Kidney (tissue), 13 donors: ENCODE measurements at regions not wholly inside any gene's neighbourhood (a gene's known extent, or its start where the extent isn't known, plus 50 kb on each side); places are given as distances from the start of the nearest gene placed in this dataset.

Experiments
- DNase-seq, 5 donors: peaks; one replicate each; pipeline ENCODE4 v3.0.0-alpha.2; 2013 to 2020
- FAIRE-seq: peaks from 2 replicates; lab custom pipeline; 2012; peaks lifted over from hg19 to GRCh38; lab: Jason Lieb, UNC
- H3K27ac ChIP-seq, 2 donors: one replicate each; pipeline ENCODE4 v1.7.0; 2013; ENCODE audit warnings: low read depth in 2 of 2, low read length in 2 of 2, inconsistent platforms in 1 of 2
- H3K27me3 ChIP-seq: one replicate; pipeline ENCODE4 v1.7.1; 2013; ENCODE audit warnings: low read length, inconsistent platforms; ENCODE audit not compliant: control insufficient read depth, insufficient read depth
- H3K36me3 ChIP-seq, 3 donors: one replicate each; pipeline versions ENCODE4 v1.7.0 to v1.7.1; 2013; ENCODE audit warnings: low read length in 3 of 3, control low read depth in 1 of 3, inconsistent platforms in 1 of 3; ENCODE audit not compliant: insufficient read depth in 3 of 3, control insufficient read depth in 2 of 3
- H3K4me1 ChIP-seq, 3 donors: one replicate each; pipeline versions ENCODE4 v1.7.0 to v1.7.1; 2013; ENCODE audit warnings: low read length in 3 of 3, inconsistent platforms in 1 of 3, low read depth in 1 of 3; ENCODE audit not compliant: control insufficient read depth in 2 of 3, insufficient read depth in 2 of 3
- H3K4me3 ChIP-seq, 3 donors: one replicate each; pipeline versions ENCODE4 v1.7.0 to v1.8.1; 2013; ENCODE audit warnings: low read length in 3 of 3, control low read depth in 1 of 3, inconsistent platforms in 1 of 3
- H3K9ac ChIP-seq, 3 donors: one replicate each; pipeline versions ENCODE4 v1.7.0 to v1.7.1; 2013; ENCODE audit warnings: low read length in 3 of 3, control low read depth in 1 of 3, inconsistent platforms in 1 of 3
- H3K9me3 ChIP-seq, 3 donors: one replicate each; pipeline versions ENCODE4 v1.7.0 to v1.7.1; 2013; ENCODE audit warnings: low read length in 3 of 3, control low read depth in 1 of 3, inconsistent platforms in 1 of 3; ENCODE audit not compliant: control insufficient read depth in 2 of 3, insufficient read depth in 1 of 3
- CTCF ChIP-seq: IDR thresholded peaks from 3 replicates; pipeline ENCODE4 v1.5.1; 2012; ENCODE audit warnings: mild to moderate bottlenecking, moderate library complexity, borderline replicate concordance; ENCODE audit not compliant: insufficient read depth; ENCODE audit errors: extremely low read depth
- intact Hi-C: fragments of 100-400 bp; cut with DNase I; formaldehyde crosslinking; loops from one replicate; pipeline ENCODE4 v1.11.1; 2022
- donor health status: control.
- donor health status: control.
- donor health status: control.
- donor health status: control.
- donor health status: control.
- donor health status: DM: yes; HTN: yes; CAD: no.
- donor health status: Normal renal cell carcinoma (clear cell type).

GRCh38 chr9:87812375-87813118 lies 70.1 kb upstream of the SPATA31E1 start:
- peak in 2 of 5 donors; percentile 24 for DNase-seq
- no peak overlapping the region for H3K9ac ChIP-seq
- FAIRE-seq = peak; percentile 21
- no peaks in the 10 kb centered on the region for H3K4me1 ChIP-seq
- no peaks in the 10 kb centered on the region for H3K9me3 ChIP-seq
- H3K4me3 ChIP-seq = no peak overlapping the region
- intact Hi-C loops = no loop called here
- H3K27ac ChIP-seq = no peak overlapping the region
- TF ChIP-seq CTCF = peak; percentile 96
- H3K27me3 ChIP-seq = no peaks in the 10 kb centered on the region
- H3K36me3 ChIP-seq = no peaks in the 10 kb centered on the region

- no peak overlapping the region for H3K9ac ChIP-seq
- FAIRE-seq (no peak), DNase-seq (no peak)
- no peak overlapping the region for H3K27ac ChIP-seq
- H3K36me3 ChIP-seq = no peaks in the 10 kb centered on the region
- no peak for TF ChIP-seq CTCF
- no peaks in the 10 kb centered on the region for H3K4me1 ChIP-seq
- H3K4me3 ChIP-seq = no peak overlapping the region
- no peaks in the 10 kb centered on the region for H3K9me3 ChIP-seq
- intact Hi-C loops = no loop called here
- no peaks in the 10 kb centered on the region for H3K27me3 ChIP-seq
Measured at GRCh38 chr9:87813119-87813463, 69.6 kb upstream of the SPATA31E1 start.

- H3K4me1 ChIP-seq = no peaks in the 10 kb centered on the region
- intact Hi-C loops = no loop called here
- no peaks in the 10 kb centered on the region for H3K9me3 ChIP-seq
- TF ChIP-seq CTCF = no peak
- H3K27ac ChIP-seq = no peak overlapping the region
- no peaks in the 10 kb centered on the region for H3K27me3 ChIP-seq
- H3K4me3 ChIP-seq = no peak overlapping the region
- no peak overlapping the region for H3K9ac ChIP-seq
- H3K36me3 ChIP-seq = no peaks in the 10 kb centered on the region
- FAIRE-seq (no peak), DNase-seq (peak in 1 of 5 donors; percentile 41)
Measured at GRCh38 chr9:87816036-87816435, 66.6 kb upstream of the SPATA31E1 start.
